Esophagus muscularis mucosa (tissue), 4 donors: ENCODE measurements at regions not wholly inside any gene's neighbourhood (a gene's known extent, or its start where the extent isn't known, plus 50 kb on each side); places are given as distances from the start of the nearest gene placed in this dataset.

ENCODE experiments used
- CTCF ChIP-seq, 3 experiments: fragments of 200-600 bp in 2 of 3; fragments of 450-650 bp in 1 of 3; sonication (generic) in 2 of 3; IDR thresholded peaks; one replicate each; pipeline ENCODE4 v1.5.1; 2017 to 2019; ENCODE audit warnings: antibody characterized with exemption in 3 of 3, mild to moderate bottlenecking in 2 of 3, moderate library complexity in 1 of 3
- EP300 ChIP-seq: sonication (generic); formaldehyde crosslinking; IDR thresholded peaks from one replicate; pipeline ENCODE4 v1.6.1; 2017; ENCODE audit warnings: antibody characterized with exemption
- POLR2A ChIP-seq: fragments of 450-650 bp; IDR thresholded peaks from one replicate; pipeline ENCODE4 v1.6.1; 2017; ENCODE audit warnings: antibody characterized with exemption, moderate library complexity, mild to moderate bottlenecking, low read depth
- POLR2AphosphoS5 ChIP-seq, 2 donors: sonication (generic); formaldehyde crosslinking; IDR thresholded peaks; one replicate each; pipeline ENCODE4 v1.6.1; 2017; ENCODE audit warnings: antibody characterized with exemption in 2 of 2

DNA sequence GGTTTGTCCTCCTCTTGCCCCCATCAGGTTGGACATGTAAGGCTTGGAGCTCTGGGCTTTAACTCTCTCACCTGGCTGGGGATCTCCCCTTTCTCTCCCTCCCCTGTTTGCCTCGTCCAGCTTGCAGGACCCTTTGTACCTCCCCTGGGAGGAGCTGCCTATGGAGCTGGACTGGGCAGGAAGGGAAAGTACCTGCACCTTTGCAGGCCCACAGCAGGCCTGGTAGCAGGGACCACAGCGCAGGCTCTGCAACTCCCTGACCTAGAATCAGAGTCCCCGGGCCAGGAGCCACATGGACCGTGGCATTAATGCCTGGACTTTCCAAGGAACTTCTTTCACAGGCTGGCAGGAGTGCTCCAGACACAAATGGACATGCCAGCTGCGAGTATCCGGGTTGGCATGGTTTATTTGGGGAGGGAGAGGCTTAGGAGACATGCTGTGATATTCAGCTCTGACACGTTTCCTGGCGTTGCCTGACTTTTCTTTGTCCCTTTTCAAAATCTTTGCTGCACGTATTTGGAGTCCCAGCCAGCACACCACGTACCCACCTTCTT is 268.5 kb upstream of the EXOC2 start:
- TF ChIP-seq CTCF (IDR thresholded peaks at IDR 0.05) (no peak), POLR2A (no peak), EP300 (no peak), POLR2AphosphoS5 (IDR thresholded peaks at IDR 0.05) (no peak)
